Astrocyte of the cerebellum (primary cell): ENCODE measurements at regions not wholly inside any gene's neighbourhood (a gene's known extent, or its start where the extent isn't known, plus 50 kb on each side); places are given as distances from the start of the nearest gene placed in this dataset.

Experiments used
- DNase-seq: peaks from one replicate; pipeline ENCODE4 v3.0.0-alpha.2; 2011; ENCODE audit warnings: low read depth
- H3K4me3 ChIP-seq: 2 replicates; pipeline ENCODE4 v1.5.1; 2011; ENCODE audit warnings: mild to moderate bottlenecking, low read depth, low read length, moderate library complexity
- CTCF ChIP-seq: IDR thresholded peaks from 2 replicates; pipeline ENCODE4 v1.5.1; 2012; ENCODE audit warnings: low read length, low read depth, moderate library complexity, mild to moderate bottlenecking; ENCODE audit errors: missing control alignments
- in situ Hi-C: cut with HindIII; loops from 2 replicates; pipeline ENCODE4 v1.10.0; 2017; ENCODE audit warnings: low sequenced_read_pairs

GRCh38 chr13:97751477-97751876 lies 202.0 kb upstream of the IPO5 start:
- no peak for TF ChIP-seq CTCF
- H3K4me3 ChIP-seq = no peak overlapping the region
- DNase-seq = no peak
- in situ Hi-C loops = no loop called here

GRCh38 chr13:97752961-97753668 lies 200.4 kb upstream of the IPO5 start:
- in situ Hi-C loops = no loop called here
- TF ChIP-seq CTCF = no peak
- H3K4me3 ChIP-seq = no peak overlapping the region
- no peak for DNase-seq

GRCh38 chr13:97753942-97754670 lies 199.4 kb upstream of the IPO5 start:
- DNase-seq = no peak
- in situ Hi-C loops = no loop called here
- TF ChIP-seq CTCF = no peak
- no peak overlapping the region for H3K4me3 ChIP-seq

DNA sequence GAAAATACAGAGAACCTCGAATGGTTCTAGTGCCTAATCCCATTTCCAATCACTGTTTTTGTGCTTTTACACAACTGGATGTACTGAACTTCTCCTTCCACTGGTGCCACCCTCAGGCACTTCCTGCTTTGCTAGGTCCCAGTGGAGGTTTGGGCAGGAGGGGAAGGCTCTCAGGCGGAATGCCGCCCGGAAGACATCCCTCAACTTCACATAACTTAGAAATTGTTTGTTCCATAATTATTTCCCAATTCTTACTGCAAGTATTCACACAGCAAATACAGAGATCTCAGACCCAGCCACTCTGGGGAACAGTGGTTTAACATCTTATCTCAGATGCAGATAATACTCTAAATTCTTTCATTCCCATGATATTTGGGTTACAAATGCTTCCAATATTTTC lies 195.7 kb upstream of the IPO5 start:
- in situ Hi-C loops = no loop called here
- no peak overlapping the region for H3K4me3 ChIP-seq
- no peak for DNase-seq
- no peak for TF ChIP-seq CTCF

DNA sequence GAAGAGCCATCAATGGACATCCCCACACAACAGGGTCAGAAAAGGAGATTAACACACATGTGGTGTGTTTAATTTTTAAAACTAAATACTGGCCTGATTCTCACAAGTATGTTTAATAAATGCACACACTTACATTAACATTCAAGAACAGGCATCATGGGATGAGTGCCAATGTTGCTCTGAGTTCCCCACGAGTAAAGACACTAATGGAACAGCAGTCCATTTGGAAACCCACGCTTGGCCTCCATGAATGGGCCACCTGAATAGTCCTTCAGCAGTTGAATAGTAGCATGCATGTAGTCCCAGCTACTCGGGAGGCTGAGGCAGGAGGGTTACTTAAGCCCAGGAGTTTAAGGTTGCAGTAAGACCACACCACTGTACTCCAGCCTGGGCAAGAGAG lies 195.2 kb upstream of the IPO5 start:
- no peak overlapping the region for H3K4me3 ChIP-seq
- DNase-seq = no peak
- in situ Hi-C loops = no loop called here
- TF ChIP-seq CTCF = no peak

- no peak for TF ChIP-seq CTCF
- no peak for DNase-seq
- no peak overlapping the region for H3K4me3 ChIP-seq
- in situ Hi-C loops = no loop called here
Observed at GRCh38 chr13:97761796-97762540, 191.5 kb upstream of the IPO5 start.
